Gastroesophageal sphincter (tissue), 4 donors: ENCODE measurements at regions not wholly inside any gene's neighbourhood (a gene's known extent, or its start where the extent isn't known, plus 50 kb on each side); places are given as distances from the start of the nearest gene placed in this dataset.
A peak's percentile ranks its signal among the peaks of the same experiment; 100 is the strongest.

Source experiments
- ATAC-seq: fragments of 150-250 bp; one replicate; pipeline ENCODE4 v1.9.1; 2016; ENCODE audit warnings: mild to moderate bottlenecking, moderate library complexity
- H3K27ac ChIP-seq, 4 donors: fragments of 200-600 bp; sonication (generic) in 3 of 4; 1 replicate in 3 of 4; 2 replicates in 1 of 4; pipeline ENCODE4 v1.5.1; 2016 to 2019
- H3K27me3 ChIP-seq: fragments of 200-600 bp; sonication (generic); one replicate; pipeline ENCODE4 v1.5.1; 2019
- H3K36me3 ChIP-seq, 2 donors: fragments of 200-600 bp; sonication (generic); one replicate each; pipeline ENCODE4 v1.5.1; 2019; ENCODE audit warnings: control low read depth in 1 of 2
- H3K4me1 ChIP-seq, 3 donors: fragments of 200-600 bp; sonication (generic); 1 replicate in 2 of 3; 2 replicates in 1 of 3; pipeline ENCODE4 v1.5.1; 2016 to 2019; ENCODE audit warnings: control low read depth in 2 of 3
- H3K4me3 ChIP-seq, 2 donors: fragments of 200-600 bp; sonication (generic); one replicate each; pipeline ENCODE4 v1.5.1; 2019; ENCODE audit warnings: mild to moderate bottlenecking in 1 of 2, moderate library complexity in 1 of 2
- H3K9me3 ChIP-seq, 3 donors: fragments of 200-600 bp; sonication (generic); one replicate each; pipeline ENCODE4 v1.5.1; 2017 to 2019; ENCODE audit warnings: control low read depth in 2 of 3
- EP300 ChIP-seq: sonication (generic); formaldehyde crosslinking; IDR thresholded peaks from one replicate; pipeline ENCODE4 v1.6.1; 2017; ENCODE audit warnings: antibody characterized with exemption, mild to moderate bottlenecking
- POLR2A ChIP-seq, 2 donors: fragments of 450-650 bp; IDR thresholded peaks; one replicate each; pipeline ENCODE4 v1.6.1; 2017; ENCODE audit warnings: antibody characterized with exemption in 2 of 2, mild to moderate bottlenecking in 2 of 2, moderate library complexity in 1 of 2
- POLR2AphosphoS5 ChIP-seq: sonication (generic); formaldehyde crosslinking; IDR thresholded peaks from one replicate; pipeline ENCODE4 v1.6.1; 2017; ENCODE audit warnings: antibody characterized with exemption
- WGBS, 2 donors: methylation state at CpG; one replicate each; pipeline ENCODE4 v1.1.5; 2018; ENCODE audit warnings: low coverage in 1 of 2; 5-methylcytosine and 5-hydroxymethylcytosine counted together
- TF ChIP-seq, protein P1 (sequence below), 4 experiments: fragments of 200-600 bp in 2 of 4; fragments of 450-650 bp in 2 of 4; sonication (generic) in 1 of 4; IDR thresholded peaks; one replicate each; pipeline ENCODE4 v1.5.1; 2017 to 2019; ENCODE audit warnings: antibody characterized with exemption in 4 of 4, mild to moderate bottlenecking in 2 of 4, moderate library complexity in 2 of 4

- Histone ChIP-seq H3K9me3 (peaks cover 0 to 5% (median 0%) of the 10 kb centered on the region in 3 donors), H3K27me3 (no peaks in the 10 kb centered on the region), H3K27ac (no peak overlapping the region), H3K4me3 (no peak overlapping the region), H3K4me1 (no peaks in the 10 kb centered on the region), H3K36me3 (no peaks in the 10 kb centered on the region)
- TF ChIP-seq POLR2AphosphoS5 = no peak
- TF ChIP-seq, protein P1, sequence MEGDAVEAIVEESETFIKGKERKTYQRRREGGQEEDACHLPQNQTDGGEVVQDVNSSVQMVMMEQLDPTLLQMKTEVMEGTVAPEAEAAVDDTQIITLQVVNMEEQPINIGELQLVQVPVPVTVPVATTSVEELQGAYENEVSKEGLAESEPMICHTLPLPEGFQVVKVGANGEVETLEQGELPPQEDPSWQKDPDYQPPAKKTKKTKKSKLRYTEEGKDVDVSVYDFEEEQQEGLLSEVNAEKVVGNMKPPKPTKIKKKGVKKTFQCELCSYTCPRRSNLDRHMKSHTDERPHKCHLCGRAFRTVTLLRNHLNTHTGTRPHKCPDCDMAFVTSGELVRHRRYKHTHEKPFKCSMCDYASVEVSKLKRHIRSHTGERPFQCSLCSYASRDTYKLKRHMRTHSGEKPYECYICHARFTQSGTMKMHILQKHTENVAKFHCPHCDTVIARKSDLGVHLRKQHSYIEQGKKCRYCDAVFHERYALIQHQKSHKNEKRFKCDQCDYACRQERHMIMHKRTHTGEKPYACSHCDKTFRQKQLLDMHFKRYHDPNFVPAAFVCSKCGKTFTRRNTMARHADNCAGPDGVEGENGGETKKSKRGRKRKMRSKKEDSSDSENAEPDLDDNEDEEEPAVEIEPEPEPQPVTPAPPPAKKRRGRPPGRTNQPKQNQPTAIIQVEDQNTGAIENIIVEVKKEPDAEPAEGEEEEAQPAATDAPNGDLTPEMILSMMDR (IDR thresholded peaks at IDR 0.05) = no peak
- TF ChIP-seq POLR2A (IDR thresholded peaks at IDR 0.05) = no peak
- TF ChIP-seq EP300 = no peak
- 100% methylated on average over 1 of the region's 29 CpGs; no CpG with 5 or more reads in 1 of the 2 donors for WGBS, 2 donors
- no peak for ATAC-seq
These were observed 325.6 kb downstream of the ACTL7B start for GRCh38 chr9:108530141-108530540.

GRCh38 chr9:108528231-108528630, 327.6 kb downstream of the ACTL7B start:
- H3K4me1 ChIP-seq = no peaks in the 10 kb centered on the region
- H3K27me3 ChIP-seq = no peaks in the 10 kb centered on the region
- WGBS, 2 donors = 56 to 80% methylated on average over 5 of the region's 5 CpGs
- no peak for ATAC-seq
- no peaks in the 10 kb centered on the region for H3K36me3 ChIP-seq
- H3K4me3 ChIP-seq = no peak overlapping the region
- H3K9me3 ChIP-seq = no peaks in the 10 kb centered on the region
- no peak for TF ChIP-seq POLR2A (IDR thresholded peaks at IDR 0.05)
- TF ChIP-seq EP300 = no peak
- TF ChIP-seq POLR2AphosphoS5 = no peak
- TF ChIP-seq, protein P1 (IDR thresholded peaks at IDR 0.05) = no peak
- no peak overlapping the region for H3K27ac ChIP-seq

DNA sequence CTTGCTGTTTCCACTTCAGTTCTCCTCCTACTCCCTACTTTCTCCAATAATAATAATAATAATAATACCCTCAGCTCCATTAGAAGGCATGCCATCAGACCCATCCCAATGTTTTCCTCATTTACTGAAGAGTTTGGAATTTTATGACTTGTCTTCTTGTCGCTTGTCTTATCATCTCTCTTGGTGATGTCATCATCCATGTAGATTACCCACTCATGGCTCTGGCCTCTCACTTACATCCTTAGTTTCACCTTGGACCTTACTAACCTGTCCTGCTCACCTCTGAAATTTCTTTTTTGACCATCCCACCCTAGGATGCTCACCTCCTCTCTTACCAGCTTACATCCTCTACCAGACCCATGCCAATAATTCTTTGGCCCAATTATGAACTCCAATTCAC, 329.3 kb downstream of the ACTL7B start:
- WGBS, 2 donors = 83 to 100% methylated on average over 1 of the region's 1 CpG
- no peak for ATAC-seq
- H3K9me3 ChIP-seq = no peaks in the 10 kb centered on the region

GRCh38 chr9:108525186-108525585, 330.6 kb downstream of the ACTL7B start:
- Histone ChIP-seq H3K9me3 (no peaks in the 10 kb centered on the region), H3K27ac (no peak overlapping the region), H3K27me3 (no peaks in the 10 kb centered on the region), H3K36me3 (no peaks in the 10 kb centered on the region), H3K4me3 (no peak overlapping the region), H3K4me1 (no peaks in the 10 kb centered on the region)
- WGBS, 2 donors = 46 to 69% methylated on average over 4 of the region's 4 CpGs
- no peak for TF ChIP-seq POLR2AphosphoS5
- no peak for TF ChIP-seq EP300
- no peak for TF ChIP-seq POLR2A (IDR thresholded peaks at IDR 0.05)
- TF ChIP-seq, protein P1 (IDR thresholded peaks at IDR 0.05) = no peak
- ATAC-seq = peak; percentile 58

More for the DNA sequence above, 329.3 kb downstream of the ACTL7B start:
- Histone ChIP-seq H3K4me3 (no peak overlapping the region), H3K27me3 (no peaks in the 10 kb centered on the region), H3K27ac (no peak overlapping the region), H3K36me3 (no peaks in the 10 kb centered on the region), H3K4me1 (no peaks in the 10 kb centered on the region)
- TF ChIP-seq EP300 (no peak), POLR2AphosphoS5 (no peak), POLR2A (IDR thresholded peaks at IDR 0.05) (no peak)
- TF ChIP-seq, protein P1 (IDR thresholded peaks at IDR 0.05) = no peak

DNA sequence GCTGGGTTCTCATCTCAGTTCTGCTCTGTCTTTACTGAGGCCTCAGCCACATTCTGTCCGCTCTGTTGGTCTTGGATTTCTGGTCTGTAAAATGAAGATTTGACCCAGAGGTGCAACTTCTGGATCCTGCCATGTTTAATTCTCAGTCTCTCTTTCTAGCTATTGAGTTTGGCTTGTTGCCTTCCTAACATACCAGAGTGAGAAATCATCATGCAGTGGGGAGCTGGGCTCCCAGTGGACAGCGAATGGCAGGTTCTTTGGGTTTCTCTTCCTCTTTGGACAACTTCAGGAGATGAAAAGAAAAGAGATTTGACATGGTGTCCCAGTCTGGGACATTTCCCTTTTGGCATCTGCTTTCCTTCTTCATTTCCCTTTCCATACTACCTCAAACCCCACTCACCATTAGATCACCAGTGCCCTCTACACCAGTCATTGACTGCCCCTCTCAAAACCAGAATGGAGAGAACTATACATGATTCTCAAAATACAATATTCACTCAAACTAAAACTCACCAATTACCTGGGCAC, 334.7 kb downstream of the ACTL7B start:
- ATAC-seq = no peak
- no peak for TF ChIP-seq POLR2A (IDR thresholded peaks at IDR 0.05)
- TF ChIP-seq POLR2AphosphoS5 = no peak
- TF ChIP-seq, protein P1 (IDR thresholded peaks at IDR 0.05) = no peak
- TF ChIP-seq EP300 = no peak
- Histone ChIP-seq H3K27ac (no peak overlapping the region), H3K4me3 (no peak overlapping the region), H3K9me3 (no peaks in the 10 kb centered on the region), H3K4me1 (no peaks in the 10 kb centered on the region), H3K27me3 (no peaks in the 10 kb centered on the region), H3K36me3 (no peaks in the 10 kb centered on the region)
- 72 to 93% methylated on average over 2 of the region's 2 CpGs for WGBS, 2 donors
